GM10248 (cell line): ENCODE measurements at regions not wholly inside any gene's neighbourhood (a gene's known extent, or its start where the extent isn't known, plus 50 kb on each side); places are given as distances from the start of the nearest gene placed in this dataset.

Source experiments
- CTCF ChIA-PET: fragments of 300-600 bp; sonication (Branson Sonifier 250); formaldehyde crosslinking; extraction: SDS; loops from one replicate; lab custom pipeline; 2021; ENCODE audit warnings: antibody characterized with exemption; lab: Yijun Ruan, JAX
- POLR2A ChIA-PET: fragments of 350-650 bp; sonication (Branson Sonifier 250); formaldehyde crosslinking; extraction: SDS; loops from one replicate; lab custom pipeline; 2020; ENCODE audit warnings: antibody characterized with exemption; lab: Yijun Ruan, JAX
- DNase-seq: peaks from one replicate; pipeline ENCODE4 v3.0.0; 2012; ENCODE audit errors: extremely low spot score
- CTCF ChIP-seq: IDR thresholded peaks from 2 replicates; pipeline ENCODE4 v1.5.1; 2012; ENCODE audit warnings: mild to moderate bottlenecking, low read depth; ENCODE audit errors: extremely low read depth, missing control alignments, control extremely low read depth

GRCh38 chrX:115989686-115990085 lies 180.9 kb upstream of the AGTR2 start:
- ChIA-PET CTCF (interaction anchor here (1.5 kb wide), 1 partner anchor 10 kb away, joined by 3 read pairs; no protein-coding TSS in a partner anchor), POLR2A (no interaction called here)
- no peak for DNase-seq
- no peak for TF ChIP-seq CTCF

GRCh38 chrX:116009346-116009745 lies 161.2 kb upstream of the AGTR2 start:
- CTCF ChIA-PET: no interaction called here

GRCh38 chrX:116009861-116010710 lies 160.5 kb upstream of the AGTR2 start:
- TF ChIP-seq CTCF: no peak
- ChIA-PET POLR2A (no interaction called here), CTCF (no interaction called here)
- DNase-seq: peak; percentile 6

More at GRCh38 chrX:116009346-116009745, 161.2 kb upstream of the AGTR2 start:
- TF ChIP-seq CTCF: no peak
- DNase-seq: no peak
- POLR2A ChIA-PET: no interaction called here

DNA sequence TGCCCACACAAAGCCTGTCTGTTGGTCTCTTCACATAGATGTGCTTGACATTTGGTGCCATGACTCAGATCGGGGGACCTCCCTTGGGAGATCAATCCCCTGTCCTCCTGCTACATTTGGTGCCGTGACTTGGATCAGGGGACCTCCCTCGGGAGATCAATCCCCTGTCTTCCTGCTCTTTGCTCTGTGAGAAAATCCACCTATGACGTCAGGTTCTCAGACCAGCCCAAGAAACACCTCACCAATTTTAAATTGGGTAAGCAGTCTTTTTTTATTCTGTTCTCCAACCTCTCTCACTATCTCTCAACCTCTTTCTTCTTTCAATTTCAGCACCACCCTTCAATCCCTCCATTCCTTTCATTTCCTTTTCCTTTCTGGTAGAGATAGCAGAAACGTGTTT lies 159.6 kb upstream of the AGTR2 start:
- TF ChIP-seq CTCF: no peak
- no peak for DNase-seq
- CTCF ChIA-PET: no interaction called here
- POLR2A ChIA-PET: no interaction called here

GRCh38 chrX:116031331-116031730 lies 139.2 kb upstream of the AGTR2 start:
- POLR2A ChIA-PET: no interaction called here
- TF ChIP-seq CTCF: no peak
- DNase-seq: no peak
- CTCF ChIA-PET: no interaction called here
